B cell (primary cell): ENCODE measurements at regions not wholly inside any gene's neighbourhood (a gene's known extent, or its start where the extent isn't known, plus 50 kb on each side); places are given as distances from the start of the nearest gene placed in this dataset.

Experiments used
- ATAC-seq: fragments of 200-7000 bp; cut with Tn5 transposase; one replicate; pipeline ENCODE4 v1.10.0; 2021; ENCODE audit warnings: low read depth, mild to moderate bottlenecking, moderate number of reproducible peaks, moderate library complexity
- CTCF ChIA-PET: fragments of 350-600 bp; sonication (Branson Sonifier 250); formaldehyde crosslinking; loops from one replicate; lab custom pipeline; 2021; ENCODE audit warnings: antibody characterized with exemption, inconsistent platforms; lab: Charles Lee
- POLR2A ChIA-PET: fragments of 350-600 bp; sonication (Branson Sonifier 250); formaldehyde crosslinking; loops from one replicate; lab custom pipeline; 2021; ENCODE audit warnings: antibody characterized with exemption; lab: Charles Lee
- DNase-seq: peaks from one replicate; pipeline ENCODE4 v3.0.0; 2013
- H2AFZ ChIP-seq: 2 replicates; pipeline ENCODE4 v1.6.1; 2012; ENCODE audit warnings: mild to moderate bottlenecking, low read depth, low read length; ENCODE audit not compliant: insufficient read depth, poor library complexity, severe bottlenecking
- H3K27ac ChIP-seq, 2 donors: 1 replicate in 1 of 2; 2 replicates in 1 of 2; pipeline ENCODE4 v1.5.1; 2012 to 2013; ENCODE audit warnings: low read length in 2 of 2, mild to moderate bottlenecking in 2 of 2, moderate library complexity in 1 of 2
- H3K27me3 ChIP-seq, 4 experiments: fragments of 200-600 bp in 1 of 4; sonication (generic) in 1 of 4; replicated peaks in 1 of 4; 1 replicate in 2 of 4; 2 replicates in 2 of 4; pipeline versions ENCODE4 v1.6.1 to v1.7.0; 2013 to 2016; ENCODE audit warnings: low read length in 3 of 4, mild to moderate bottlenecking in 2 of 4, mixed read lengths in 1 of 4, moderate library complexity in 1 of 4; ENCODE audit not compliant: insufficient read depth in 4 of 4, control insufficient read depth in 3 of 4; ENCODE audit errors: control extremely low read depth in 1 of 4
- H3K36me3 ChIP-seq, 2 experiments: replicated peaks in 1 of 2; 1 replicate in 1 of 2; 2 replicates in 1 of 2; pipeline versions ENCODE4 v1.6.1 to v1.7.1; 2013; ENCODE audit warnings: low read length in 1 of 2; ENCODE audit not compliant: insufficient read depth in 2 of 2, control insufficient read depth in 1 of 2; ENCODE audit errors: control extremely low read depth in 1 of 2, extremely low read depth in 1 of 2
- H3K4me1 ChIP-seq, 2 donors: fragments of 200-600 bp in 1 of 2; sonication (generic) in 1 of 2; 1 replicate in 1 of 2; 2 replicates in 1 of 2; pipeline versions ENCODE4 v1.5.1 to v1.6.1; 2013 to 2017; ENCODE audit warnings: low read length in 2 of 2; ENCODE audit not compliant: control insufficient read depth in 2 of 2, insufficient read depth in 2 of 2
- H3K4me2 ChIP-seq: replicated peaks from 2 replicates; pipeline ENCODE3; 2012; ENCODE audit warnings: mild to moderate bottlenecking, low read depth, low read length; ENCODE audit not compliant: poor library complexity, severe bottlenecking
- H3K4me3 ChIP-seq, 5 experiments: fragments of 200-600 bp in 1 of 5; sonication (generic) in 1 of 5; 1 replicate in 3 of 5; 2 replicates in 2 of 5; pipeline versions ENCODE4 v1.5.1 to v1.7.0; 2011 to 2016; ENCODE audit warnings: low read length in 4 of 5, mild to moderate bottlenecking in 4 of 5, low read depth in 2 of 5, control low read depth in 1 of 5, moderate library complexity in 1 of 5; ENCODE audit not compliant: insufficient read depth in 1 of 5; ENCODE audit errors: control extremely low read depth in 1 of 5, extremely low read depth in 1 of 5
- H3K79me2 ChIP-seq: fragments of 200-600 bp; sonication (generic); one replicate; pipeline ENCODE4 v1.6.0; 2016; ENCODE audit warnings: low read length; ENCODE audit not compliant: control insufficient read depth, insufficient read depth
- H3K9ac ChIP-seq: fragments of 200-600 bp; sonication (generic); 2 replicates; pipeline ENCODE4 v1.6.1; 2017; ENCODE audit warnings: mild to moderate bottlenecking, low read length, moderate library complexity
- H3K9me3 ChIP-seq, 3 donors: one replicate each; pipeline versions ENCODE4 v1.6.1 to v1.7.1; 2013; ENCODE audit warnings: low read length in 2 of 3; ENCODE audit not compliant: control insufficient read depth in 2 of 3, insufficient read depth in 1 of 3; ENCODE audit errors: control extremely low read depth in 1 of 3
- H4K20me1 ChIP-seq: 2 replicates; pipeline ENCODE4 v1.6.0; 2012; ENCODE audit warnings: mild to moderate bottlenecking, low read length; ENCODE audit not compliant: insufficient read depth, control insufficient read depth, poor library complexity, severe bottlenecking
- H3K27ac Mint-ChIP-seq: one replicate; pipeline ENCODE4 v1.8.0; 2021; ENCODE audit warnings: mixed read lengths
- H3K27me3 Mint-ChIP-seq: one replicate; pipeline ENCODE4 v1.8.0; 2021; ENCODE audit warnings: mixed read lengths
- H3K4me1 Mint-ChIP-seq: one replicate; pipeline ENCODE4 v1.8.0; 2021; ENCODE audit warnings: mixed read lengths
- H3K4me3 Mint-ChIP-seq: one replicate; pipeline ENCODE4 v1.8.0; 2021; ENCODE audit warnings: mixed read lengths
- H3K9me3 Mint-ChIP-seq: one replicate; pipeline ENCODE4 v1.8.0; 2022; ENCODE audit warnings: mixed read lengths; ENCODE audit not compliant: insufficient read depth
- CTCF ChIP-seq: fragments of 200-600 bp; IDR thresholded peaks from one replicate; pipeline ENCODE4 v1.8.0; 2022; ENCODE audit warnings: antibody characterized with exemption, mild to moderate bottlenecking
- EZH2 ChIP-seq: IDR thresholded peaks from 2 replicates; pipeline ENCODE4 v1.6.1; 2012; ENCODE audit warnings: borderline replicate concordance, low read depth, mild to moderate bottlenecking, moderate library complexity, low read length; ENCODE audit not compliant: insufficient read depth, poor library complexity, severe bottlenecking
- WGBS: methylation state at CpG from one replicate; pipeline ENCODE4 v1.1.5; 2013; ENCODE audit warnings: missing lambda C conversion rate; ENCODE audit not compliant: insufficient coverage; 5-methylcytosine and 5-hydroxymethylcytosine counted together
- intact Hi-C: fragments of 100-400 bp; cut with micrococcal nuclease; formaldehyde crosslinking; loops from one replicate; pipeline ENCODE4 v1.10.0; 2022

GRCh38 chr2:9751831-9752230, 91.4 kb upstream of the TAF1B start:
- H3K4me2 ChIP-seq, result no peak overlapping the region
- no peaks in the 10 kb centered on the region for H3K79me2 ChIP-seq
- peaks cover 19% of the 10 kb centered on the region for H3K4me1 Mint-ChIP-seq
- POLR2A ChIA-PET, result no interaction called here
- H4K20me1 ChIP-seq, result no peaks in the 10 kb centered on the region
- peaks cover 0 to 36% (median 19%) of the 10 kb centered on the region in 4 experiments for H3K27me3 ChIP-seq
- peaks cover 0 to 5% (median 0%) of the 10 kb centered on the region in 3 donors for H3K9me3 ChIP-seq
- H3K9me3 Mint-ChIP-seq, result no peaks in the 10 kb centered on the region
- no peak overlapping the region for H3K27ac Mint-ChIP-seq
- H2AFZ ChIP-seq, result no peak overlapping the region
- peaks cover 30% of the 10 kb centered on the region for H3K27me3 Mint-ChIP-seq
- no peak overlapping the region for H3K27ac ChIP-seq
- ATAC-seq (no peak), DNase-seq (no peak)
- H3K9ac ChIP-seq, result no peak overlapping the region
- intact Hi-C loops, result no loop called here
- TF ChIP-seq CTCF, result no peak
- no peak overlapping the region for H3K4me3 Mint-ChIP-seq
- 92% methylated on average over 11 of the region's 11 CpGs for WGBS
- no peaks in the 10 kb centered on the region for H3K36me3 ChIP-seq
- peaks cover 13 to 23% of the 10 kb centered on the region in 2 donors for H3K4me1 ChIP-seq
- H3K4me3 ChIP-seq, result no peak overlapping the region
- CTCF ChIA-PET, result no interaction called here

- intact Hi-C loops, result no loop called here
- peaks cover 34% of the 10 kb centered on the region for H3K27me3 Mint-ChIP-seq
- H3K4me3 ChIP-seq, result no peak overlapping the region
- H3K4me1 ChIP-seq, result peaks cover 13 to 26% of the 10 kb centered on the region in 2 donors
- TF ChIP-seq EZH2 (no peak), CTCF (no peak)
- peaks cover 0 to 44% (median 22%) of the 10 kb centered on the region in 4 experiments for H3K27me3 ChIP-seq
- POLR2A ChIA-PET, result no interaction called here
- H3K79me2 ChIP-seq, result no peaks in the 10 kb centered on the region
- H2AFZ ChIP-seq, result peak overlapping the region; percentile 21
- H3K4me1 Mint-ChIP-seq, result peaks cover 21% of the 10 kb centered on the region
- peak overlapping the region; percentile 82 for H3K4me3 Mint-ChIP-seq
- no peaks in the 10 kb centered on the region for H3K36me3 ChIP-seq
- CTCF ChIA-PET, result no interaction called here
- peaks cover 0 to 5% (median 0%) of the 10 kb centered on the region in 3 donors for H3K9me3 ChIP-seq
- H3K9ac ChIP-seq, result peak overlapping the region; percentile 23
- no peaks in the 10 kb centered on the region for H3K9me3 Mint-ChIP-seq
- ATAC-seq (no peak), DNase-seq (no peak)
- H4K20me1 ChIP-seq, result no peaks in the 10 kb centered on the region
- H3K4me2 ChIP-seq, result peak overlapping the region; percentile 56
- WGBS, result 80% methylated on average over 15 of the region's 21 CpGs
- H3K27ac Mint-ChIP-seq, result no peak overlapping the region
- no peak overlapping the region for H3K27ac ChIP-seq
Observed at GRCh38 chr2:9752441-9753275, 90.6 kb upstream of the TAF1B start.
